GM21723 (cell line): ENCODE measurements at regions not wholly inside any gene's neighbourhood (a gene's known extent, or its start where the extent isn't known, plus 50 kb on each side); places are given as distances from the start of the nearest gene placed in this dataset.
"Not testable (repeated sequence)": the region's sequence is repeated elsewhere in the genome, so short reads cannot be mapped to it uniquely, and the experiment has no call there.

Source experiments
- ATAC-seq: cut with Tn5 transposase; IDR thresholded peaks from one replicate; pipeline ENCODE4 v1.9.1; 2021; ENCODE audit warnings: mild to moderate bottlenecking, moderate library complexity; ENCODE audit not compliant: unreplicated experiment

GRCh38 chr13:21228738-21229137, 52.3 kb downstream of the MRPL57 start:
- ATAC-seq, result no peak

DNA sequence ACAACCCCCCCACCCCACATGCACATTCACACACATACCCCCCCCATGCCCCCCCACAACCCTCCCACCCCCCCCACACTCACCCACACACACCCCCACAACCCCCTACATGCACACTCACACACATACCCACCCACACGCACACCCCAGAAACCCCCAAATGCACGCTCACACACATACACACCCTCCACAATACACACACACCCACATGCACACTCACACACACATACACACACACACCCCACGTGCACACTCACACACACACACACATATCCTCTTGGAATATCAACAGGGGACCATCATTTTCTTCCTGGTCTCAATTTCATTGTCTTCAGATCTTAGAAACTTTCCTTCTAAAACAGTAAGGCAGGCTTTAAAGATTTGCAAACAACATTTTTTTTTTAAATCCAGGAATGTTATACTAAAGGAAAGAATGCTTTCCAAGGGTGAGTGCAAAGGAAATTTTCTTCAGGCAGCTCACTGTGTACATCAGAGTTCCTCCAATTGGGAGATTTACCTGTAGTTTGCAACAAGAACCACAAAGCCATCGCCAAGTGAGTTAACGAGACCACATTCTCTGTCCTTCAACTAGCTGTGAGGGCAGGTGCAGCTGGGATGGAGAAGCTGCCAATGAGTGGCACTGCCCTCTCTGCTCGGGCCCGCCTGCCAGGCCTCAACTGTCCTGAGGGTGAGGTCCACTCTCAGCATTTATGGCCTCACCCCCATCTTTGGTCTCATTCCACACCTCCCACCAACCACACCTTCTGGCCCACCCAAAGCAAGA, 53.0 kb downstream of the MRPL57 start:
- no peak for ATAC-seq

- ATAC-seq, result no peak
Observed at GRCh38 chr13:21230516-21230915, 54.1 kb downstream of the MRPL57 start.

DNA sequence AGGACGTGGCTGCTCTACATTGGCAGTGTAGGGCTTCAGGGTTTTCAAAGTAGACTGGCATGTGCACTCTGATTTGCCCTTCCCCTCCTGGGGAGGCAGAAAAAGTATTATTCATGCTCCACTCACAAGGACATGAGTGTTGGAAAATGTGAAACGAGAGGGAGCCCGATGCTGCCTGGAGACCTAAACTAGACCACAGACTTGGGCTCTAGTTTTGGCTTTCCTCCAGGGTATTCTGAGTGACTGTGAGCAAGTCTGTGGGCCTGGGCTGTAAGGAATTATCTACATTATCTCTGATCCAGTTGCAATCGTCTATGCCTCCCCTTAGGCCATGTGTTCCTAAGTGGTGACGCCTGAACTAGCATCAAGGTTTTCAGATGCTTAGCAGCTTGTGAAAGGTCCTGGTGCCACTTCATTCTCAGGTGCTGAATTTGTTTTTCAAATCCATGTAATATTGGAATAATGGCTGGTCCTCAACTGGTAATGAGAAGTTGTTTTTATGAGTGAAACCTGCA, 55.0 kb downstream of the MRPL57 start:
- ATAC-seq, result no peak

GRCh38 chr13:21232196-21232595, 55.7 kb downstream of the MRPL57 start:
- ATAC-seq, result no peak

GRCh38 chr13:21232599-21232998, 56.1 kb downstream of the MRPL57 start:
- ATAC-seq, result no peak

GRCh38 chr13:21233086-21233485, 56.6 kb downstream of the MRPL57 start:
- no peak for ATAC-seq

DNA sequence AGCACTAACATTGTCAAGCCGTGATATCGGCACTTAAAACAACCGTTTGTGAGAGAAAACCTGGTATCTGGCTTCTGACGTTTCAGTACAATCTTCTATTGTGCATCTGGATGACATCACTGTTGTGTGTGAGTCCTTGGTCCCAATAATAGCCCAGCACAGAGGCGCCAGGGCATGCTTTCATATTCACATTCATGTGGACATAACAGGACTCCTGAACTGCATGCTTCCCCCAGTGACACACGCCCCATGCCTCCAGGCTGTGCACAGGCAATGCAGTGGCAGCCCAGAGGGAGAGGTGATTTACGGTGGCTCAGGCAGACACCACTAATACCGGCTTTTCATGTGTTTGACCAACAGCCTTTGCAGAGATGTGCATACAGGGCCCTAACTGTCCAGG, 58.1 kb downstream of the MRPL57 start:
- ATAC-seq, result no peak

- ATAC-seq, result no peak
Observed at GRCh38 chr13:21235174-21235573, 58.7 kb downstream of the MRPL57 start.

DNA sequence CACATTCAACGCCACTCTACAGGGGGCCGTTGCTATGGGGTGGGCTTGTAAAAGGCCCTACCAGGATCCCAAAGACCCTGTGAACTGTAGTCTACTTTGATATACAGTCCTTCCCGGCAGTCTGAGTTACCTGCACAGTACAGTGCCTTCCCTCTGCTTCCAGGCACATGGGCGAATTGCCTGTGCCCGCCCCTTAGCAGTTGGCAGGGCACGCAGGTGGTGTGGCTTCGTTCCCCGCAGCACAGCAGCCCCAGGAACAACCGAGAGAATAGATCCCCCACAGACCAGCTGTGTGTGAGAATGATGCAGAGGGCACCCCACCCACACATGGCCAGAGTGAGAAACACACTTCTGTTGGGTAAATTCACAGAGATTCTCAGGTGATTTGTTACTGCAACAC, 60.6 kb downstream of the MRPL57 start:
- no peak for ATAC-seq

DNA sequence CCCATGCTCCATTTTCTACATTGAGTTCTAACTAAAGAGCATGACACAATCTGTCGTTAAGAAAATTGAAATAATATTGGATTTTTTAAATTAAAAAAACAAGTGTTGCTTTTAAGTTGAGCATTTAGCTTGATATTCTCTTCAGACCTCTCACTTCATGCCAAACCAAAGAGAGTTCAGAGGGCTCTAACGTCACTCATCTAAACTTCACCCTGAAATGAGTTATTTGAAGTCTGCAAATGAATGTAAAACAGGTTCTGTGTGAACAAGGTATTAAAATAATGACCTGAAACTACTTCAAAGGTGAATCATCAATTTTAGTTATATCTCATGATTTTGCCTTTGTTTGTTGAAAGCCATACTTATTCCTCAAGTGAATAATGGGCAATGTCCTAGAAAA, 61.8 kb downstream of the MRPL57 start:
- ATAC-seq, result no peak

DNA sequence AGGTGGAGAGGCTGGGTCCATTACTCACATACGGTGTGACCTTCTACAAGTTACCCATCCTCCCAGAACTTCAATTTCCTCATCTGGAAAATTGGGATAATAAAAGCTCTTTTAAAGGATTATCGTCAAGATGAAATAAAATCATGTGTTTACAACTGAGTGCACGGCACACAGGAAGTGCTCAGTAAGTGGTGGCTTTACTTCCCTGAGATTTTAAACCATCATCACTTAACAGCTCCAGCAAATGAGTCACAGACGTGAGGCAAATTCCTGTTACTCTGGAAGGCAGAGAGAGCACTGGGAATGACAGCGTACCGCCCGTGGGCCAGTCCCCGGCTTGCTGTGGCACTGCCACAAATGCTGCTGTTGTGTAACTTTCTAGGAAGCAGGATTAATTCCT, 64.1 kb downstream of the MRPL57 start:
- ATAC-seq, result no peak

DNA sequence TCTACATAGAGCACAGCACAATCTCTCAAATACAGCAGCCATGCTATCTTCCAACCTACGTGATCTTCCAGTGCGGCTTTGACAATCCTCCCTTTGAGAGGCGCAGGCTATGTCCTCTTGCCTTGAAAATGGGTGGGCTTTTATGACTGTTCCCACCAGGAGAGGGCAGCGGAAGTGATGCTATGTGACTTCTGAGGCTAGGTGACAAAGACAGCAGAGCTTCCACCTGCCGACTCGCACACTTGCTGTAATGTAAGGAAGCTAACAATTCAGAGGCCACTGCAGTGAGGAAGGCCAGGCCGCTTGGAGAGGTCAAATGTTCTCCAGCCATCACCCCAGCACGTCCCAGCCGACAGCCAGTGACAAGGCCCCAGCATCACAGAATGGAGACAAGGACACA, 65.8 kb downstream of the MRPL57 start:
- no peak for ATAC-seq

GRCh38 chr13:21243045-21243897, 66.8 kb downstream of the MRPL57 start:
- ATAC-seq, result no peak

DNA sequence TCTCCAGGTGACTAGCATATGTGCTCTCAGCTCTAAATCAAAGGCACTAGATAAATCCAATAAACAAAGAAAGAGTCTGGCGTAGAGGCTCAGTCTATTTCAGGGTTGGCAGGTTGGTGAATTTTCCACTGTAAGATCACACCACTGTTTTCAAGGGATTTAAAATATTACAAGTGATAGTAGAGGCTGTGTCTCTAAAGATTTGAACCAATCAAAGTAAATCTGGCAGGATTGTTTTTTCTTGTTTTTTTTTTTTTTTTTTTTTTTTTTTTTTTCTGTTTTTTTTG, 67.4 kb downstream of the MRPL57 start:
- not testable (repeated sequence) for ATAC-seq

- ATAC-seq, result no peak
Observed at GRCh38 chr13:21246761-21247452, 70.4 kb downstream of the MRPL57 start.

DNA sequence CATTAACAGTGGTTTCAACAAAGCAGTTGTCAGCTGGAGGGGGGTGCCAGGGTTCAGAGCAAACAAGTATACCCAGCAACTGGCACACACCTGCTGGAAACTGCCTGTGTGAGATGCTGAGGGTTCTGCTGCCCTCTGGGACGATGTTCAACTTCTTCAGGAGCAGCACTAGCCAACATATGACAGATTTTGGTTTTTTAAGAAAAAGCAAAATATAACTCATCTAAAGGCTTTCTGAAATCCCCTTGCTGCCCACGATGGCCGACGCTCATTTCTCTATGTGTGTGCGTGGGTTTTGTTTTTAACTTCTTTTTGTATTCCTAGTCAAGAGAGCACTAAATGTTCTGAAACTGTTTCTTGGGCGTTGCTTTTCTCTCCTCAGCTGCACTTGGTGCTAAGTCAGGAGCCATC, 79.9 kb downstream of the MRPL57 start:
- no peak for ATAC-seq

DNA sequence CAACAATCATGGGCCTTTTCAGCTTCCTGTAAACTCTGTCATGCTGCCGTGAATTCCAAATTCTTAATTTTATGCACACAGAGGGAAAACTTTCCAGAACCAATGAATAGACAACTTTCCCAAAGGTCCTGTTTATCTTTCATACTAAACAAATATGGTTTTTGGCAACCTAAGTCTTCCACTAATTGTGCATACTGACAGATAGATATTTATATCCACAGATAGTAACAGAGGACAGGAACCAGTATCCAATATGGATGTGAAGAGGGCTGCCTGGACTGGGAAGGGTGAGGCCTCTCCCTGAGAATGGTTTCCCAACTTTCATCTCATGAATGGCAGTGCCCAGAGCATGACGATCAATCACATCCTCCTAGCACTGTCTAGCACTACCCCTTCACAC, 80.4 kb downstream of the MRPL57 start:
- ATAC-seq, result no peak

GRCh38 chr13:21259571-21260455, 83.4 kb downstream of the MRPL57 start:
- no peak for ATAC-seq

- ATAC-seq, result not testable (repeated sequence)
Observed at GRCh38 chr13:21260561-21261290, 84.3 kb downstream of the MRPL57 start.
